T-helper 22 cell (primary cell): ENCODE measurements at regions not wholly inside any gene's neighbourhood (a gene's known extent, or its start where the extent isn't known, plus 50 kb on each side); places are given as distances from the start of the nearest gene placed in this dataset.
"Not testable (repeated sequence)": the region's sequence is repeated elsewhere in the genome, so short reads cannot be mapped to it uniquely, and the experiment has no call there.

ENCODE experiments used
- DNase-seq: peaks from one replicate; pipeline ENCODE4 v3.0.0-alpha.2; 2020; ENCODE audit warnings: low read depth

- no peak for DNase-seq
Measured at GRCh38 chr3:153843994-153844393, 277.2 kb upstream of the ARHGEF26 start.

GRCh38 chr3:153845311-153845710, 275.9 kb upstream of the ARHGEF26 start:
- no peak for DNase-seq

GRCh38 chr3:153848702-153849101, 272.5 kb upstream of the ARHGEF26 start:
- no peak for DNase-seq

GRCh38 chr3:153852355-153852754, 268.8 kb upstream of the ARHGEF26 start:
- no peak for DNase-seq

- no peak for DNase-seq
Measured at GRCh38 chr3:153853163-153853562, 268.0 kb upstream of the ARHGEF26 start.

- no peak for DNase-seq
Measured at GRCh38 chr3:153855772-153856171, 265.4 kb upstream of the ARHGEF26 start.

GRCh38 chr3:153856932-153857331, 264.3 kb upstream of the ARHGEF26 start:
- DNase-seq: no peak

- no peak for DNase-seq
Measured at GRCh38 chr3:153864793-153865192, 256.4 kb upstream of the ARHGEF26 start.

- no peak for DNase-seq
Measured at GRCh38 chr3:153866901-153867300, 254.3 kb upstream of the ARHGEF26 start.

GRCh38 chr3:153874348-153874747, 246.8 kb upstream of the ARHGEF26 start:
- not testable (repeated sequence) for DNase-seq

GRCh38 chr3:153880493-153880892, 240.7 kb upstream of the ARHGEF26 start:
- DNase-seq: no peak

GRCh38 chr3:153881201-153881600, 240.0 kb upstream of the ARHGEF26 start:
- no peak for DNase-seq

GRCh38 chr3:153885359-153885758, 235.8 kb upstream of the ARHGEF26 start:
- DNase-seq: no peak

- no peak for DNase-seq
Measured at GRCh38 chr3:153889905-153890334, 231.3 kb upstream of the ARHGEF26 start.

GRCh38 chr3:153892126-153892525, 229.1 kb upstream of the ARHGEF26 start:
- no peak for DNase-seq

- no peak for DNase-seq
Measured at GRCh38 chr3:153894857-153895256, 226.3 kb upstream of the ARHGEF26 start.

- DNase-seq: no peak
Measured at GRCh38 chr3:153896197-153896596, 225.0 kb upstream of the ARHGEF26 start.

GRCh38 chr3:153897025-153897723, 224.0 kb upstream of the ARHGEF26 start:
- no peak for DNase-seq

GRCh38 chr3:153897842-153898241, 223.3 kb upstream of the ARHGEF26 start:
- no peak for DNase-seq

- DNase-seq: no peak
Measured at GRCh38 chr3:153901152-153901551, 220.0 kb upstream of the ARHGEF26 start.

- no peak for DNase-seq
Measured at GRCh38 chr3:153901991-153902390, 219.2 kb upstream of the ARHGEF26 start.

GRCh38 chr3:153903430-153903829, 217.8 kb upstream of the ARHGEF26 start:
- no peak for DNase-seq

- DNase-seq: no peak
Measured at GRCh38 chr3:153906366-153906765, 214.8 kb upstream of the ARHGEF26 start.

- no peak for DNase-seq
Measured at GRCh38 chr3:153910387-153910786, 210.8 kb upstream of the ARHGEF26 start.
